ENCODE measurements at regions not wholly inside any gene's neighbourhood (a gene's known extent, or its start where the extent isn't known, plus 50 kb on each side); places are given as distances from the start of the nearest gene placed in this dataset.

GRCh38 chrX:2550328-2551020 lies 49.7 kb upstream of the DHRSX start:
- no peaks in the 10 kb centered on the region for H3K36me3 ChIP-seq (ENCODE audit: control insufficient read depth in 2 of 2, insufficient read depth in 2 of 2, low read length in 1 of 2)
- H3K4me1 ChIP-seq (ENCODE audit: control insufficient read depth in 2 of 2, insufficient read depth in 2 of 2, low read length in 1 of 2) = no peaks in the 10 kb centered on the region
- H3K4me3 ChIP-seq (ENCODE audit: low read depth in 1 of 2, low read length in 2 of 2) = no peak overlapping the region
- H3K27ac ChIP-seq (ENCODE audit: low read depth in 2 of 2, low read length in 1 of 2) = no peak overlapping the region
- 61 to 63% methylated on average over 9 of the region's 9 CpGs for WGBS, 2 donors
- peaks cover 0 to 3% of the 10 kb centered on the region in 2 donors for H3K9me3 ChIP-seq (ENCODE audit: control insufficient read depth in 2 of 2, insufficient read depth in 1 of 2, low read depth in 1 of 2, low read length in 1 of 2)
- H3K27me3 ChIP-seq (ENCODE audit: control insufficient read depth in 1 of 2, insufficient read depth in 2 of 2, low read length in 2 of 2) = peaks cover 0 to 3% of the 10 kb centered on the region in 2 donors
